ENCODE measurements at regions not wholly inside any gene's neighbourhood (a gene's known extent, or its start where the extent isn't known, plus 50 kb on each side); places are given as distances from the start of the nearest gene placed in this dataset.

DNA sequence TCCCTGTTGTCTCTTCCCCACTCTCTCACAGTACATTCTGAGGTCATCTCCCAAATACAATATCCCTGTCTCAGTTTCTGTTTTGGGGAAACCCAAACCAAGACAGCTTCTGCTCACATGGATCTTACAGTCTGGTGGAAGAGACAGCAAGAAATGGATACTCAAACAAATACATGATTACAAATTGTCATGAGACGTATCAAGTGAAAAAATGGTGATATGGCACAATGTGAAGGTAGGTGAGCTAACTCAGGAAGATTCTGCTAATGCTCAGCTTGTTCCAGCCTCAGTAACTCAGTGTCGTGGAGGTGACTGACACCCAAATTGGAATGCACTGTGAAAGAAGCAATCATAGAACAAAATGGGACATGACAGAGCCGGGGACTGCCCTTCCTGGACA lies 68.3 kb downstream of the CHST1 start:
- DNase-seq (ENCODE audit: low read depth): no peak
- TF ChIP-seq, protein P1, sequence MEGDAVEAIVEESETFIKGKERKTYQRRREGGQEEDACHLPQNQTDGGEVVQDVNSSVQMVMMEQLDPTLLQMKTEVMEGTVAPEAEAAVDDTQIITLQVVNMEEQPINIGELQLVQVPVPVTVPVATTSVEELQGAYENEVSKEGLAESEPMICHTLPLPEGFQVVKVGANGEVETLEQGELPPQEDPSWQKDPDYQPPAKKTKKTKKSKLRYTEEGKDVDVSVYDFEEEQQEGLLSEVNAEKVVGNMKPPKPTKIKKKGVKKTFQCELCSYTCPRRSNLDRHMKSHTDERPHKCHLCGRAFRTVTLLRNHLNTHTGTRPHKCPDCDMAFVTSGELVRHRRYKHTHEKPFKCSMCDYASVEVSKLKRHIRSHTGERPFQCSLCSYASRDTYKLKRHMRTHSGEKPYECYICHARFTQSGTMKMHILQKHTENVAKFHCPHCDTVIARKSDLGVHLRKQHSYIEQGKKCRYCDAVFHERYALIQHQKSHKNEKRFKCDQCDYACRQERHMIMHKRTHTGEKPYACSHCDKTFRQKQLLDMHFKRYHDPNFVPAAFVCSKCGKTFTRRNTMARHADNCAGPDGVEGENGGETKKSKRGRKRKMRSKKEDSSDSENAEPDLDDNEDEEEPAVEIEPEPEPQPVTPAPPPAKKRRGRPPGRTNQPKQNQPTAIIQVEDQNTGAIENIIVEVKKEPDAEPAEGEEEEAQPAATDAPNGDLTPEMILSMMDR (conservative IDR thresholded peaks at IDR 0.05; ENCODE audit: low read depth, low read length): no peak
- H3K4me3 ChIP-seq (ENCODE audit: low read depth, low read length): no peak overlapping the region

DNA sequence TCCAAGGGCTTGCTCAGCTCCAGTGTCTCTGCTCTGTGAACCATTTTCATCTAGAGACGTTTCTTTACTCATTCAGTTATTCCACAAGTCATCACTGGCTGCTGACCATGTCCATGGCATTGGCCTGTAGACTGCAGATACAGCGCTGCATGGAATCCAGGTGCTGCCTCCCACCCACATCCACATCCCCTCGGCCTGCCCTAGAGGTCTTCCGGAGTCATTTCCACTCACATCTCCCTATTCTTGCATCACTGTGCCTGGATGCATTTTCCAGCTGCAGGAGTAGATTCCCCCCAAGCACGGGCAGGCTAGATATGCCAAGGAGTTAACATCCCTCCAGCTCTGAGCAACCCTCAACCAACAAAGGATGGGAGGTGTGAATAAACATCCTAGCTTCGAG lies 68.9 kb downstream of the CHST1 start:
- H3K4me3 ChIP-seq (ENCODE audit: low read depth, low read length): no peak overlapping the region
- no peak for DNase-seq (ENCODE audit: low read depth)
- TF ChIP-seq, protein P1 (conservative IDR thresholded peaks at IDR 0.05; ENCODE audit: low read depth, low read length): no peak

DNA sequence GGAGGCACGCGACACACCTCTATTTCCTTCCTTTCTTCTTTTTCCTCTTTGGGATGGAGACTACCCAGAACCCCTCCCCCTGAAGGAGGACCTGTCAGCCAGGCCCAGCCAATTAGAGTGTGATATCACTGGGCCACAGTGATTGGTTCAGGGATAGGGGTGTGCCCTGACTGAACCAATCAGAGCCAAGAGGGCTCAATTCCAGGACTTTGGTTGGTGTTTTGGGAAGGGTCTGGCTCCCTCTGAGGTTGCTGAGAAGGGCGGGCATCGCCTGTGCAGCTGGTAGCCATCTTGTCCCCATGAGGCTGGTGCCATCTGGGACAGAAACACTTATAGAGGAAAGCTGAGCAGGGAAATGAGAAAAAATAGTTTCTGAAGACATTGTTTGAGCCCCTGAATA lies 71.4 kb downstream of the CHST1 start:
- TF ChIP-seq, protein P1 (conservative IDR thresholded peaks at IDR 0.05; ENCODE audit: low read depth, low read length): no peak
- H3K4me3 ChIP-seq (ENCODE audit: low read depth, low read length): no peak overlapping the region
- DNase-seq (ENCODE audit: low read depth): no peak

DNA sequence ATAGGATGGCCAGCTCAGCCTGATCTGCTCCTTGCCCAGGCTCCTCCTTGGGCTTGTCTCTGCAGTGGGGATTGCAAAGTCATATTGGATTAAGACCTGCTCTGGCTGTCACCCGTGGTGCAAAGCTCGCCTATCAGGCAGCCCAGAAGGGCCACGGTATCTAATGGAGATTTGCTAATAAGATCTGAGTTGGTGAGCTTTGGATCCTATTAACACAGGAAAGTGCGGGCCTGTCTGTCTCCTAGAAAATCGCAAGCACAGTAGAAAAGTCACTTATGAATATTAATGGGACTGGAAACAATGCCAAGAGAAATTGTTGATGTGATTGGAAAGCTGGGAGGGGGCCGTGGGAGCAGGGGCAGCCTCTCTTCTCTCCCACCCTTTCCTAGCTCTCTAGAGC lies 72.8 kb downstream of the CHST1 start:
- no peak for DNase-seq (ENCODE audit: low read depth)
- TF ChIP-seq, protein P1 (conservative IDR thresholded peaks at IDR 0.05; ENCODE audit: low read depth, low read length): no peak
- no peak overlapping the region for H3K4me3 ChIP-seq (ENCODE audit: low read depth, low read length)

DNA sequence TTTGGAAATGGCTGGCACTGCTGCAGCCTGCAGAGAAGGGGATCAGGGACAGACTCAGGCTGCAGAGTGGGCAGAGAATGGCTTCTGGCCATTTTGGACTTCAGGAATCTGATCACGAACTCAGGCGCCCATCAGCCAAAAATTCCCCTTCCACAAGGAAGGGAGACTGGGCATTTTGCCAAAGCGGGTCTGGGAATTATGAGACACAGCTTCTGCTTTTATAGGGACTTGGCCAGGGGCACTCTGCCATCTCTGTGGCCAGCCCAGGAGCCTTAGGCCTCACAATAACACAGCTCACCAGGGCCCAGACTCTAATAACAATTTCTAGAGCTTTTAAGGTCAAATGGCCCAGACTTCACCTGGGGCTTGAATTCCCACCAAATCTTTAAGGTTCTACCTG lies 74.7 kb downstream of the CHST1 start:
- DNase-seq (ENCODE audit: low read depth): no peak
- TF ChIP-seq, protein P1 (conservative IDR thresholded peaks at IDR 0.05; ENCODE audit: low read depth, low read length): no peak
- H3K4me3 ChIP-seq (ENCODE audit: low read depth, low read length): no peak overlapping the region

DNA sequence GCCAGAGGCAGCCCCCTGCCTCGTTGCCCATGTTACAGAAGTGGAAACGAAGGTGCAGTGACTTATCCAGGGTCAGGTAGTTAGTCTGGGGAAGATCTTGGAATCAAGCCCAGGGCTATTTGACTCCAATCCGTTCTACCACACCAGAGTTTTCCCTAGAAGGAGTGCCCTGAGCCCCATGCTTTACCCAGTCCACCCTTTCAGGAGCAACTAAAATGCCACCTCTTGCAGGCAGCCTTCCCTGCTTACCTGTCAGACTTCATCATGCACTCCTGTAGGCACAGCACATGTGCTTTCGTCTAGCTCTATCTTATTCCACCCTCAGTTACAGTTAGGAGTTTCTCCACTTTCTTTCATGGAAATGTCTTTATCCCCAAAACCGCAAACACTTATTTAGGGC lies 80.2 kb downstream of the CHST1 start:
- TF ChIP-seq, protein P1 (conservative IDR thresholded peaks at IDR 0.05; ENCODE audit: low read depth, low read length): no peak
- no peak for DNase-seq (ENCODE audit: low read depth)
- no peak overlapping the region for H3K4me3 ChIP-seq (ENCODE audit: low read depth, low read length)

DNA sequence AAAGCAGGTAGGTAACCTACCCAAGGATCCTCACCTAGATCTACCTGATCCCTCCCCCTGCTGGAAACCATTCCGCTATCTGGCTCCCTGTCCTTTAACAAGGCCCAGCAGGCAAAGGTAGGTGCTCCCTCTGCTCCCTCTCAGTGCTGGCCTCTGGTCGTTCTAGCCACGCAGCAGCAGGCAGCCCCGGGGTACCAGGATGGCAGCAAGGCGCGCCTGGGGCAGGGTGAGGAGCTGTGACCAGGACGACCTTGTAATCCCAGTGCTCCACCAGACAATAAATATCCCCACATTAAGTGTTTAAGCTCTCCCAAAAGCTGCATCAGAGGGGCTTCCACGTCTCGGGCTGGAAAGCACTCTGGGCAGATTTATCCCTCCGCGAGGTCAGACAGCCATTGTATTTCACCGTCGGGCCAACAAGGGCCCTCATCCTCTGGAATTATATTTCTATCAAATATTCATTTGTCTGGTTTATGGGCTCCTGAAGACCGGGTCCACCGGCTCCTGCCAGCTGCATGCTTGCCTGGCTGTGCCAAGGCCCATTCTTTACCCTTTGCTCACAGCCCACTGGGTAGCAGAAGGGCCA lies 81.3 kb downstream of the CHST1 start:
- no peak for DNase-seq (ENCODE audit: low read depth)
- TF ChIP-seq, protein P1 (conservative IDR thresholded peaks at IDR 0.05; ENCODE audit: low read depth, low read length): no peak
- no peak overlapping the region for H3K4me3 ChIP-seq (ENCODE audit: low read depth, low read length)
